Stomach (tissue), 4 donors: ENCODE measurements at regions not wholly inside any gene's neighbourhood (a gene's known extent, or its start where the extent isn't known, plus 50 kb on each side); places are given as distances from the start of the nearest gene placed in this dataset.

ENCODE experiments used
- EP300 ChIP-seq: sonication (generic); formaldehyde crosslinking; IDR thresholded peaks from one replicate; pipeline ENCODE4 v1.6.1; 2017; ENCODE audit warnings: antibody characterized with exemption
- POLR2A ChIP-seq, 4 donors: fragments of 450-650 bp; IDR thresholded peaks; one replicate each; pipeline ENCODE4 v1.6.1; 2016; ENCODE audit warnings: antibody characterized with exemption in 4 of 4, control low read depth in 2 of 4, mild to moderate bottlenecking in 1 of 4, moderate library complexity in 1 of 4
- TF ChIP-seq, protein P1 (sequence below), 7 experiments: fragments of 450-650 bp in 4 of 7; fragments of 200-600 bp in 3 of 7; sonication (generic) in 3 of 7; IDR thresholded peaks; one replicate each; pipeline ENCODE4 v1.5.1; 2016 to 2019; ENCODE audit warnings: antibody characterized with exemption in 7 of 7, control low read depth in 2 of 7, mild to moderate bottlenecking in 1 of 7

DNA sequence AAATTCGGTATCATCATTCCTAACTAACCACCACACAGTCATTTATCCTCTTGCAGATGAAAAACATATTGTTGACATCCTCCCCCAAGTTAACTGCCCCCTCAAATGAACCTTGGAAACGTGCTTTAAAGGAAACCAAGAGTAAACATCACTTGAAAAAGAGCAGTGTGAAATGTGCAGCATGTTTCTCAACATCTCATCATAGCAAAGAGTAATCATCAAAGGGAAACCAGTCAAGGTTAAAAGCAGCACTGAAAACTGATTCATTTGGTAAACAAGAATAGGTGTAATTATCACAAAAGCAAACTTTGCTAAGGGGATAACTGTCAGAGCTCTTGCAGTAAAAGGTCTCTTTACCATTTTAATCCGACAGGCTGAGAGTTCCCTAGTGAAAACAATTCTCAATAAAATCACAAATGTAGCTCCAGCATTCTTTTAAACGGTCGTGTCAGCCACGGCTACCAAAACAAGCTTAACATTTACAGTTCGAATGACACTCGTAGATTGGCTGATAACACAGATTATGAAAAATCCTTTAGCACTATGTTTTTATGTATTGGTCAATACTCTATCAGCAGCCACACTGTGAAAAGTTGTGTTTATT, 461.0 kb downstream of the GBE1 start:
- TF ChIP-seq, protein P1, sequence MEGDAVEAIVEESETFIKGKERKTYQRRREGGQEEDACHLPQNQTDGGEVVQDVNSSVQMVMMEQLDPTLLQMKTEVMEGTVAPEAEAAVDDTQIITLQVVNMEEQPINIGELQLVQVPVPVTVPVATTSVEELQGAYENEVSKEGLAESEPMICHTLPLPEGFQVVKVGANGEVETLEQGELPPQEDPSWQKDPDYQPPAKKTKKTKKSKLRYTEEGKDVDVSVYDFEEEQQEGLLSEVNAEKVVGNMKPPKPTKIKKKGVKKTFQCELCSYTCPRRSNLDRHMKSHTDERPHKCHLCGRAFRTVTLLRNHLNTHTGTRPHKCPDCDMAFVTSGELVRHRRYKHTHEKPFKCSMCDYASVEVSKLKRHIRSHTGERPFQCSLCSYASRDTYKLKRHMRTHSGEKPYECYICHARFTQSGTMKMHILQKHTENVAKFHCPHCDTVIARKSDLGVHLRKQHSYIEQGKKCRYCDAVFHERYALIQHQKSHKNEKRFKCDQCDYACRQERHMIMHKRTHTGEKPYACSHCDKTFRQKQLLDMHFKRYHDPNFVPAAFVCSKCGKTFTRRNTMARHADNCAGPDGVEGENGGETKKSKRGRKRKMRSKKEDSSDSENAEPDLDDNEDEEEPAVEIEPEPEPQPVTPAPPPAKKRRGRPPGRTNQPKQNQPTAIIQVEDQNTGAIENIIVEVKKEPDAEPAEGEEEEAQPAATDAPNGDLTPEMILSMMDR (IDR thresholded peaks at IDR 0.05), result no peak
- TF ChIP-seq POLR2A (IDR thresholded peaks at IDR 0.05) (no peak), EP300 (no peak)
